IMR-90 (cell line): ENCODE measurements at regions not wholly inside any gene's neighbourhood (a gene's known extent, or its start where the extent isn't known, plus 50 kb on each side); places are given as distances from the start of the nearest gene placed in this dataset.

Source experiments
- ATAC-seq: fragments of 200-7000 bp; cut with Tn5 transposase; 2 replicates; pipeline ENCODE4 v1.9.1; 2020; ENCODE audit warnings: low read depth, mild to moderate bottlenecking, moderate library complexity
- BruUV-seq: library from RNA; stranded (reverse); fragments of 400-500 nt; replicated peaks from 2 replicates; lab custom pipeline; 2021; lab: Mats Ljungman, UMichigan
- CTCF ChIA-PET: fragments of 300-600 bp; formaldehyde crosslinking; extraction: SDS; loops from one replicate; lab custom pipeline; 2021; ENCODE audit warnings: antibody characterized with exemption; lab: Yijun Ruan, JAX
- POLR2A ChIA-PET: fragments of 300-600 bp; sonication (Branson Sonifier 250); formaldehyde crosslinking; loops from one replicate; lab custom pipeline; 2022; ENCODE audit warnings: antibody characterized with exemption; ENCODE audit not compliant: unreplicated experiment; lab: Charles Lee
- DNase-seq: peaks from one replicate; pipeline ENCODE4 v3.0.0; 2013
- H2AFZ ChIP-seq: replicated peaks from 2 replicates; pipeline ENCODE3; 2013; ENCODE audit warnings: low read length, mild to moderate bottlenecking; ENCODE audit not compliant: poor library complexity
- H2AK5ac ChIP-seq: 2 replicates; pipeline ENCODE4 v1.6.1; 2013; ENCODE audit warnings: low read depth, low read length, inconsistent platforms
- H2AK9ac ChIP-seq: replicated peaks from 2 replicates; pipeline ENCODE3; 2013; ENCODE audit warnings: mild to moderate bottlenecking, low read depth, low read length, moderate library complexity; ENCODE audit not compliant: poor library complexity
- H2BK120ac ChIP-seq: 2 replicates; pipeline ENCODE4 v1.6.1; 2013; ENCODE audit warnings: low read depth, low read length, inconsistent platforms
- H2BK15ac ChIP-seq: 3 replicates; pipeline ENCODE4 v1.6.1; 2013; ENCODE audit warnings: low read depth, low read length, inconsistent platforms
- H2BK20ac ChIP-seq: 2 replicates; pipeline ENCODE4 v1.6.1; 2013; ENCODE audit warnings: low read depth, mild to moderate bottlenecking, inconsistent platforms, low read length, moderate library complexity
- H2BK5ac ChIP-seq: 2 replicates; pipeline ENCODE4 v1.6.1; 2013; ENCODE audit warnings: mild to moderate bottlenecking, low read depth, low read length, inconsistent platforms; ENCODE audit not compliant: poor library complexity, severe bottlenecking
- H3K14ac ChIP-seq: replicated peaks from 2 replicates; pipeline ENCODE4 v1.6.1; 2013; ENCODE audit warnings: low read depth, low read length, inconsistent platforms
- H3K18ac ChIP-seq: 2 replicates; pipeline ENCODE4 v1.6.1; 2013; ENCODE audit warnings: low read depth, low read length, control low read depth
- H3K23ac ChIP-seq: 2 replicates; pipeline ENCODE4 v1.6.1; 2013; ENCODE audit warnings: low read depth, low read length, inconsistent platforms
- H3K27ac ChIP-seq: 2 replicates; pipeline ENCODE4 v1.5.1; 2013; ENCODE audit warnings: mild to moderate bottlenecking, control low read depth, low read length; ENCODE audit not compliant: insufficient read depth
- H3K27me3 ChIP-seq: 2 replicates; pipeline ENCODE4 v1.6.1; 2013; ENCODE audit warnings: low read length; ENCODE audit not compliant: control insufficient read depth, insufficient read depth
- H3K36me3 ChIP-seq: 2 replicates; pipeline ENCODE4 v1.6.1; 2013; ENCODE audit warnings: low read length, mixed read lengths; ENCODE audit not compliant: control insufficient read depth, insufficient read depth
- H3K4ac ChIP-seq: 2 replicates; pipeline ENCODE4 v1.6.1; 2013; ENCODE audit warnings: low read depth, low read length, inconsistent platforms
- H3K4me1 ChIP-seq: 2 replicates; pipeline ENCODE4 v1.6.1; 2013; ENCODE audit warnings: low read length, mixed read lengths; ENCODE audit not compliant: control insufficient read depth, insufficient read depth
- H3K4me2 ChIP-seq: 2 replicates; pipeline ENCODE4 v1.6.1; 2013; ENCODE audit warnings: low read depth, mild to moderate bottlenecking, control low read depth, low read length, moderate library complexity
- H3K4me3 ChIP-seq: 2 replicates; pipeline ENCODE4 v1.5.1; 2013; ENCODE audit warnings: low read depth, mild to moderate bottlenecking, control low read depth, low read length, moderate library complexity; ENCODE audit not compliant: insufficient read depth
- H3K56ac ChIP-seq: 2 replicates; pipeline ENCODE4 v1.6.1; 2013; ENCODE audit warnings: low read length, inconsistent platforms; ENCODE audit not compliant: insufficient read depth; ENCODE audit errors: extremely low read depth
- H3K79me1 ChIP-seq, 2 experiments: 2 replicates each; pipeline ENCODE4 v1.6.1; 2013; ENCODE audit warnings: low read length in 2 of 2, inconsistent platforms in 1 of 2, low read depth in 1 of 2
- H3K9ac ChIP-seq: 2 replicates; pipeline ENCODE4 v1.6.1; 2013; ENCODE audit warnings: low read depth, low read length, control low read depth
- H3K9me1 ChIP-seq: 2 replicates; pipeline ENCODE4 v1.6.1; 2013; ENCODE audit warnings: low read length, inconsistent platforms; ENCODE audit not compliant: insufficient read depth
- H3K9me3 ChIP-seq: 2 replicates; pipeline ENCODE4 v1.6.1; 2013; ENCODE audit warnings: low read length; ENCODE audit not compliant: control insufficient read depth, insufficient read depth
- H4K20me1 ChIP-seq: 2 replicates; pipeline ENCODE4 v1.6.1; 2013; ENCODE audit warnings: low read length, inconsistent platforms; ENCODE audit not compliant: insufficient read depth
- H4K5ac ChIP-seq: 2 replicates; pipeline ENCODE4 v1.6.1; 2013; ENCODE audit warnings: mild to moderate bottlenecking, low read depth, low read length, control low read depth
- H4K8ac ChIP-seq, 2 experiments: 2 replicates each; pipeline ENCODE4 v1.6.1; 2013; ENCODE audit warnings: low read depth in 2 of 2, low read length in 2 of 2, control low read depth in 1 of 2, inconsistent platforms in 1 of 2
- H4K91ac ChIP-seq: 2 replicates; pipeline ENCODE4 v1.6.1; 2013; ENCODE audit warnings: low read depth, low read length, inconsistent platforms; ENCODE audit not compliant: insufficient read depth
- MXI1 ChIP-seq: IDR thresholded peaks from 2 replicates; pipeline ENCODE4 v1.6.1; 2012; ENCODE audit warnings: low read depth, mild to moderate bottlenecking, low read length, moderate library complexity, borderline replicate concordance
- WGBS, 2 experiments: methylation state at CpG; one replicate each; pipeline versions ENCODE4 v1.1.5 to v1.1.7; 2013; ENCODE audit warnings: missing lambda C conversion rate in 2 of 2; ENCODE audit not compliant: insufficient read length in 1 of 2; ENCODE audit errors: extremely low coverage in 2 of 2; 5-methylcytosine and 5-hydroxymethylcytosine counted together
- dilution Hi-C: fragments of 300-500 bp; cut with HindIII; formaldehyde crosslinking; loops from one replicate; pipeline ENCODE4 v1.14.3; 2018; ENCODE audit warnings: low sequenced_read_pairs; ENCODE audit not compliant: unreplicated experiment
- in situ Hi-C: fragments of 300-500 bp; cut with MboI; formaldehyde crosslinking; loops from 3 replicates; pipeline ENCODE4 v1.14.3; 2019; ENCODE audit warnings: low sequenced_read_pairs, inconsistent platforms, mixed read lengths
- intact Hi-C: fragments of 100-400 bp; cut with micrococcal nuclease; formaldehyde crosslinking; loops from 2 replicates; pipeline ENCODE4 v1.10.0; 2022

GRCh38 chr1:56097713-56098112 is 481.6 kb downstream of the PLPP3 start:
- Histone ChIP-seq H2AK5ac (no peak overlapping the region), H4K5ac (no peak overlapping the region), H3K4me1 (peaks cover 7% of the 10 kb centered on the region), H3K18ac (no peak overlapping the region), H2BK20ac (no peak overlapping the region), H2BK5ac (peak overlapping the region; percentile 23), H3K14ac (no peak overlapping the region), H3K36me3 (no peaks in the 10 kb centered on the region), H2AK9ac (no peak overlapping the region), H3K27me3 (no peaks in the 10 kb centered on the region), H3K23ac (no peak overlapping the region), H2AFZ (no peak overlapping the region), H4K8ac (no peak overlapping the region), H3K9ac (no peak overlapping the region), H3K4ac (no peak overlapping the region), H3K79me1 (no peaks in the 10 kb centered on the region), H4K91ac (no peak overlapping the region), H2BK120ac (no peak overlapping the region), H3K9me1 (peaks cover 3% of the 10 kb centered on the region; the same call in 1 of the 2 replicates), H3K27ac (no peak overlapping the region), H4K20me1 (no peaks in the 10 kb centered on the region), H3K4me3 (no peak overlapping the region), H3K4me2 (no peak overlapping the region), H3K56ac (no peak overlapping the region), H2BK15ac (no peak overlapping the region), H3K9me3 (no peaks in the 10 kb centered on the region)
- ATAC-seq = no peak
- ChIA-PET POLR2A (no interaction called here), CTCF (no interaction called here)
- no CpG with 5 or more reads among the region's 2 CpGs for WGBS, 2 experiments
- in situ Hi-C loops = no loop called here
- dilution Hi-C loops = no loop called here
- BruUV-seq = no TSS peak
- DNase-seq = peak; percentile 37
- TF ChIP-seq MXI1 = no peak
- intact Hi-C loops = no loop called here
